GM12878 (cell line): ENCODE measurements at regions not wholly inside any gene's neighbourhood (a gene's known extent, or its start where the extent isn't known, plus 50 kb on each side); places are given as distances from the start of the nearest gene placed in this dataset.

Source experiments
- ATF3 ChIP-seq: IDR thresholded peaks from 2 replicates; pipeline ENCODE4 v1.6.1; 2011; ENCODE audit warnings: low read depth, mild to moderate bottlenecking, low read length, moderate library complexity, borderline replicate concordance; ENCODE audit errors: extremely low read depth
- BRCA1 ChIP-seq: IDR thresholded peaks from 2 replicates; pipeline ENCODE4 v1.6.1; 2011; ENCODE audit warnings: low read depth, low read length, improper control_type of control experiment
- CEBPB ChIP-seq, 2 experiments: fragments of 150-350 bp in 1 of 2; IDR thresholded peaks; 2 replicates each; pipeline ENCODE4 v1.6.1; 2012 to 2014; ENCODE audit warnings: low read depth in 2 of 2, low read length in 2 of 2, borderline replicate concordance in 1 of 2, inconsistent platforms in 1 of 2
- CTCF ChIP-seq, 3 experiments: IDR thresholded peaks in 2 of 3; conservative IDR thresholded peaks in 1 of 3; 2 replicates each; pipeline ENCODE4 v1.5.1; 2011; ENCODE audit warnings: low read depth in 3 of 3, low read length in 3 of 3, mild to moderate bottlenecking in 3 of 3, control low read depth in 2 of 3, moderate library complexity in 2 of 3, inconsistent platforms in 1 of 3, mixed read lengths in 1 of 3; ENCODE audit not compliant: control insufficient read depth in 2 of 3, insufficient read depth in 1 of 3; ENCODE audit errors: extremely low read depth in 1 of 3
- E2F4 ChIP-seq: IDR thresholded peaks from 2 replicates; pipeline ENCODE4 v1.6.1; 2012; ENCODE audit warnings: low read depth, low read length, improper control_type of control experiment
- EP300 ChIP-seq, 2 experiments: fragments of 150-350 bp in 1 of 2; IDR thresholded peaks; 2 replicates each; pipeline ENCODE4 v1.6.1; 2011 to 2012; ENCODE audit warnings: low read depth in 2 of 2, low read length in 2 of 2, borderline replicate concordance in 1 of 2, improper control_type of control experiment in 1 of 2, inconsistent platforms in 1 of 2; ENCODE audit not compliant: control insufficient read depth in 1 of 2
- MXI1 ChIP-seq: fragments of 150-350 bp; IDR thresholded peaks from 2 replicates; pipeline ENCODE4 v1.6.1; 2011; ENCODE audit warnings: low read depth, mild to moderate bottlenecking, inconsistent platforms, low read length, improper control_type of control experiment
- POLR2A ChIP-seq: IDR thresholded peaks from 2 replicates; pipeline ENCODE4 v1.6.1; 2011; ENCODE audit warnings: low read depth, mild to moderate bottlenecking, low read length
- POLR2AphosphoS5 ChIP-seq: IDR thresholded peaks from 2 replicates; pipeline ENCODE4 v1.6.1; 2011; ENCODE audit warnings: mild to moderate bottlenecking, low read length, inconsistent platforms
- SIN3A ChIP-seq: IDR thresholded peaks from 2 replicates; pipeline ENCODE4 v1.6.1; 2012; ENCODE audit warnings: low read depth, low read length, improper control_type of control experiment
- SUZ12 ChIP-seq: fragments of 200-600 bp; sonication (generic); IDR thresholded peaks from one replicate; pipeline ENCODE4 v1.6.1; 2018; ENCODE audit warnings: antibody characterized with exemption, mild to moderate bottlenecking; ENCODE audit not compliant: unreplicated experiment
- TAF1 ChIP-seq: IDR thresholded peaks from 2 replicates; pipeline ENCODE4 v1.6.1; 2011; ENCODE audit warnings: mild to moderate bottlenecking, low read depth, low read length, borderline replicate concordance
- TCF12 ChIP-seq: IDR thresholded peaks from 2 replicates; pipeline ENCODE4 v1.6.1; 2011; ENCODE audit warnings: low read depth, mild to moderate bottlenecking, low read length
- USF2 ChIP-seq: IDR thresholded peaks from 2 replicates; pipeline ENCODE4 v1.6.1; 2011; ENCODE audit warnings: low read depth, low read length, improper control_type of control experiment, borderline replicate concordance

GRCh38 chr20:60913298-60913697, 338.8 kb upstream of the CDH4 start:
- TF ChIP-seq USF2 (no peak), TAF1 (no peak), BRCA1 (no peak), CTCF (IDR thresholded peaks at IDR 0.05 in 2 of 3, conservative IDR thresholded peaks at IDR 0.05 in 1 of 3; ENCODE audit: control insufficient read depth in 2 of 3, extremely low read depth in 1 of 3, insufficient read depth in 1 of 3, low read depth in 3 of 3, low read length in 3 of 3) (no peak), EP300 (IDR thresholded peaks at IDR 0.05; ENCODE audit: borderline replicate concordance in 1 of 2, control insufficient read depth in 1 of 2, low read depth in 2 of 2, low read length in 2 of 2) (no peak), SIN3A (no peak), CEBPB (IDR thresholded peaks at IDR 0.05; ENCODE audit: borderline replicate concordance in 1 of 2, low read depth in 2 of 2, low read length in 2 of 2) (no peak), POLR2AphosphoS5 (no peak), E2F4 (no peak), POLR2A (no peak), TCF12 (no peak), SUZ12 (no peak), ATF3 (no peak), MXI1 (no peak)
